IMR-90 (cell line): ENCODE measurements at regions not wholly inside any gene's neighbourhood (a gene's known extent, or its start where the extent isn't known, plus 50 kb on each side); places are given as distances from the start of the nearest gene placed in this dataset.

Experiments
- ATAC-seq: fragments of 200-7000 bp; cut with Tn5 transposase; 2 replicates; pipeline ENCODE4 v1.9.1; 2020; ENCODE audit warnings: low read depth, mild to moderate bottlenecking, moderate library complexity
- BruUV-seq: library from RNA; stranded (reverse); fragments of 400-500 nt; replicated peaks from 2 replicates; lab custom pipeline; 2021; lab: Mats Ljungman, UMichigan
- CTCF ChIA-PET: fragments of 300-600 bp; formaldehyde crosslinking; extraction: SDS; loops from one replicate; lab custom pipeline; 2021; ENCODE audit warnings: antibody characterized with exemption; lab: Yijun Ruan, JAX
- POLR2A ChIA-PET: fragments of 300-600 bp; sonication (Branson Sonifier 250); formaldehyde crosslinking; loops from one replicate; lab custom pipeline; 2022; ENCODE audit warnings: antibody characterized with exemption; ENCODE audit not compliant: unreplicated experiment; lab: Charles Lee
- DNase-seq: peaks from one replicate; pipeline ENCODE4 v3.0.0; 2013
- H2AFZ ChIP-seq: replicated peaks from 2 replicates; pipeline ENCODE3; 2013; ENCODE audit warnings: low read length, mild to moderate bottlenecking; ENCODE audit not compliant: poor library complexity
- H2AK5ac ChIP-seq: 2 replicates; pipeline ENCODE4 v1.6.1; 2013; ENCODE audit warnings: low read depth, low read length, inconsistent platforms
- H2AK9ac ChIP-seq: replicated peaks from 2 replicates; pipeline ENCODE3; 2013; ENCODE audit warnings: mild to moderate bottlenecking, low read depth, low read length, moderate library complexity; ENCODE audit not compliant: poor library complexity
- H2BK120ac ChIP-seq: 2 replicates; pipeline ENCODE4 v1.6.1; 2013; ENCODE audit warnings: low read depth, low read length, inconsistent platforms
- H2BK15ac ChIP-seq: 3 replicates; pipeline ENCODE4 v1.6.1; 2013; ENCODE audit warnings: low read depth, low read length, inconsistent platforms
- H2BK20ac ChIP-seq: 2 replicates; pipeline ENCODE4 v1.6.1; 2013; ENCODE audit warnings: low read depth, mild to moderate bottlenecking, inconsistent platforms, low read length, moderate library complexity
- H2BK5ac ChIP-seq: 2 replicates; pipeline ENCODE4 v1.6.1; 2013; ENCODE audit warnings: mild to moderate bottlenecking, low read depth, low read length, inconsistent platforms; ENCODE audit not compliant: poor library complexity, severe bottlenecking
- H3K14ac ChIP-seq: replicated peaks from 2 replicates; pipeline ENCODE4 v1.6.1; 2013; ENCODE audit warnings: low read depth, low read length, inconsistent platforms
- H3K18ac ChIP-seq: 2 replicates; pipeline ENCODE4 v1.6.1; 2013; ENCODE audit warnings: low read depth, low read length, control low read depth
- H3K23ac ChIP-seq: 2 replicates; pipeline ENCODE4 v1.6.1; 2013; ENCODE audit warnings: low read depth, low read length, inconsistent platforms
- H3K27ac ChIP-seq: 2 replicates; pipeline ENCODE4 v1.5.1; 2013; ENCODE audit warnings: mild to moderate bottlenecking, control low read depth, low read length; ENCODE audit not compliant: insufficient read depth
- H3K27me3 ChIP-seq: 2 replicates; pipeline ENCODE4 v1.6.1; 2013; ENCODE audit warnings: low read length; ENCODE audit not compliant: control insufficient read depth, insufficient read depth
- H3K36me3 ChIP-seq: 2 replicates; pipeline ENCODE4 v1.6.1; 2013; ENCODE audit warnings: low read length, mixed read lengths; ENCODE audit not compliant: control insufficient read depth, insufficient read depth
- H3K4ac ChIP-seq: 2 replicates; pipeline ENCODE4 v1.6.1; 2013; ENCODE audit warnings: low read depth, low read length, inconsistent platforms
- H3K4me1 ChIP-seq: 2 replicates; pipeline ENCODE4 v1.6.1; 2013; ENCODE audit warnings: low read length, mixed read lengths; ENCODE audit not compliant: control insufficient read depth, insufficient read depth
- H3K4me2 ChIP-seq: 2 replicates; pipeline ENCODE4 v1.6.1; 2013; ENCODE audit warnings: low read depth, mild to moderate bottlenecking, control low read depth, low read length, moderate library complexity
- H3K4me3 ChIP-seq: 2 replicates; pipeline ENCODE4 v1.5.1; 2013; ENCODE audit warnings: low read depth, mild to moderate bottlenecking, control low read depth, low read length, moderate library complexity; ENCODE audit not compliant: insufficient read depth
- H3K56ac ChIP-seq: 2 replicates; pipeline ENCODE4 v1.6.1; 2013; ENCODE audit warnings: low read length, inconsistent platforms; ENCODE audit not compliant: insufficient read depth; ENCODE audit errors: extremely low read depth
- H3K79me1 ChIP-seq, 2 experiments: 2 replicates each; pipeline ENCODE4 v1.6.1; 2013; ENCODE audit warnings: low read length in 2 of 2, inconsistent platforms in 1 of 2, low read depth in 1 of 2
- H3K9ac ChIP-seq: 2 replicates; pipeline ENCODE4 v1.6.1; 2013; ENCODE audit warnings: low read depth, low read length, control low read depth
- H3K9me1 ChIP-seq: 2 replicates; pipeline ENCODE4 v1.6.1; 2013; ENCODE audit warnings: low read length, inconsistent platforms; ENCODE audit not compliant: insufficient read depth
- H3K9me3 ChIP-seq: 2 replicates; pipeline ENCODE4 v1.6.1; 2013; ENCODE audit warnings: low read length; ENCODE audit not compliant: control insufficient read depth, insufficient read depth
- H4K20me1 ChIP-seq: 2 replicates; pipeline ENCODE4 v1.6.1; 2013; ENCODE audit warnings: low read length, inconsistent platforms; ENCODE audit not compliant: insufficient read depth
- H4K5ac ChIP-seq: 2 replicates; pipeline ENCODE4 v1.6.1; 2013; ENCODE audit warnings: mild to moderate bottlenecking, low read depth, low read length, control low read depth
- H4K8ac ChIP-seq, 2 experiments: 2 replicates each; pipeline ENCODE4 v1.6.1; 2013; ENCODE audit warnings: low read depth in 2 of 2, low read length in 2 of 2, control low read depth in 1 of 2, inconsistent platforms in 1 of 2
- H4K91ac ChIP-seq: 2 replicates; pipeline ENCODE4 v1.6.1; 2013; ENCODE audit warnings: low read depth, low read length, inconsistent platforms; ENCODE audit not compliant: insufficient read depth
- RFX5 ChIP-seq: IDR thresholded peaks from 2 replicates; pipeline ENCODE4 v1.8.0; 2012; ENCODE audit warnings: low read depth, mild to moderate bottlenecking, low read length, moderate library complexity
- WGBS, 2 experiments: methylation state at CpG; one replicate each; pipeline versions ENCODE4 v1.1.5 to v1.1.7; 2013; ENCODE audit warnings: missing lambda C conversion rate in 2 of 2; ENCODE audit not compliant: insufficient read length in 1 of 2; ENCODE audit errors: extremely low coverage in 2 of 2; 5-methylcytosine and 5-hydroxymethylcytosine counted together
- dilution Hi-C: fragments of 300-500 bp; cut with HindIII; formaldehyde crosslinking; loops from one replicate; pipeline ENCODE4 v1.14.3; 2018; ENCODE audit warnings: low sequenced_read_pairs; ENCODE audit not compliant: unreplicated experiment
- in situ Hi-C: fragments of 300-500 bp; cut with MboI; formaldehyde crosslinking; loops from 3 replicates; pipeline ENCODE4 v1.14.3; 2019; ENCODE audit warnings: low sequenced_read_pairs, inconsistent platforms, mixed read lengths
- intact Hi-C: fragments of 100-400 bp; cut with micrococcal nuclease; formaldehyde crosslinking; loops from 2 replicates; pipeline ENCODE4 v1.10.0; 2022
- TF ChIP-seq, protein P1 (sequence below): conservative IDR thresholded peaks from 2 replicates; pipeline ENCODE4 v1.5.1; 2012; ENCODE audit warnings: mild to moderate bottlenecking, low read depth, low read length, improper control_type of control experiment

DNA sequence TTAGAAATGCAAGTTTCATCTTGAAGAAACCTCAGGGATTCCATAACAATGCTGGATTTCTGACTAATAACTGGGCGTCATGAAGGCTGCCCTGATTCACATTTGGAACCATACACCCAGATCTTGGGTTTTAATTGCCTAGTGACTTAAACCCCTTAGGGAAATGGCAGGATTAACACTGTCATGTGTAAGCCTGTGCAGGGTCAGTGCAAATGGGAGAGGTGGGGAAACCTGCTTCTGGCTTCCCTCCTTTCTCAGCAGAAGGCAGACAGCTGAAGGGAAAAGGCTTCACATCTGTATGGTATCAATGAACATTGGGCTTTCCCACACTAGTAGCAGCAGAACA is 364.2 kb downstream of the ANKRD30A start:
- dilution Hi-C loops: no loop called here

More for the DNA sequence above, 364.2 kb downstream of the ANKRD30A start:
- Histone ChIP-seq H3K9me3 (peaks cover 14% of the 10 kb centered on the region), H3K4me1 (no peaks in the 10 kb centered on the region), H3K23ac (no peak overlapping the region), H2BK120ac (no peak overlapping the region), H2AK5ac (no peak overlapping the region), H3K56ac (no peak overlapping the region), H2AK9ac (no peak overlapping the region), H3K9me1 (no peaks in the 10 kb centered on the region), H3K4me2 (no peak overlapping the region), H2BK15ac (no peak overlapping the region), H3K27ac (no peak overlapping the region), H3K36me3 (no peaks in the 10 kb centered on the region), H2AFZ (no peak overlapping the region), H4K8ac (no peak overlapping the region), H3K27me3 (no peaks in the 10 kb centered on the region), H3K14ac (no peak overlapping the region), H3K18ac (no peak overlapping the region), H2BK5ac (no peak overlapping the region), H3K4ac (no peak overlapping the region), H4K91ac (no peak overlapping the region), H4K5ac (no peak overlapping the region), H4K20me1 (no peaks in the 10 kb centered on the region), H3K4me3 (no peak overlapping the region), H2BK20ac (no peak overlapping the region), H3K79me1 (no peaks in the 10 kb centered on the region), H3K9ac (no peak overlapping the region)
- POLR2A ChIA-PET: no interaction called here
- intact Hi-C loops (no loop called here), in situ Hi-C loops (no loop called here)
- ATAC-seq (no peak), DNase-seq (no peak)
- CTCF ChIA-PET: no interaction called here
- no CpG with 5 or more reads among the region's 1 CpG for WGBS, 2 experiments
- no TSS peak for BruUV-seq
- TF ChIP-seq RFX5: no peak
- TF ChIP-seq, protein P1, sequence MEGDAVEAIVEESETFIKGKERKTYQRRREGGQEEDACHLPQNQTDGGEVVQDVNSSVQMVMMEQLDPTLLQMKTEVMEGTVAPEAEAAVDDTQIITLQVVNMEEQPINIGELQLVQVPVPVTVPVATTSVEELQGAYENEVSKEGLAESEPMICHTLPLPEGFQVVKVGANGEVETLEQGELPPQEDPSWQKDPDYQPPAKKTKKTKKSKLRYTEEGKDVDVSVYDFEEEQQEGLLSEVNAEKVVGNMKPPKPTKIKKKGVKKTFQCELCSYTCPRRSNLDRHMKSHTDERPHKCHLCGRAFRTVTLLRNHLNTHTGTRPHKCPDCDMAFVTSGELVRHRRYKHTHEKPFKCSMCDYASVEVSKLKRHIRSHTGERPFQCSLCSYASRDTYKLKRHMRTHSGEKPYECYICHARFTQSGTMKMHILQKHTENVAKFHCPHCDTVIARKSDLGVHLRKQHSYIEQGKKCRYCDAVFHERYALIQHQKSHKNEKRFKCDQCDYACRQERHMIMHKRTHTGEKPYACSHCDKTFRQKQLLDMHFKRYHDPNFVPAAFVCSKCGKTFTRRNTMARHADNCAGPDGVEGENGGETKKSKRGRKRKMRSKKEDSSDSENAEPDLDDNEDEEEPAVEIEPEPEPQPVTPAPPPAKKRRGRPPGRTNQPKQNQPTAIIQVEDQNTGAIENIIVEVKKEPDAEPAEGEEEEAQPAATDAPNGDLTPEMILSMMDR: no peak
